ENCODE measurements at regions not wholly inside any gene's neighbourhood (a gene's known extent, or its start where the extent isn't known, plus 50 kb on each side); places are given as distances from the start of the nearest gene placed in this dataset.

- no peak for TF ChIP-seq CTCF (IDR thresholded peaks at IDR 0.05)
- no peak for TF ChIP-seq POLR2A (IDR thresholded peaks at IDR 0.05)
These were observed 79.8 kb downstream of the KLF4 start for GRCh38 chr9:107409581-107410389.
